Gastroesophageal sphincter (tissue), 4 donors: ENCODE measurements at regions not wholly inside any gene's neighbourhood (a gene's known extent, or its start where the extent isn't known, plus 50 kb on each side); places are given as distances from the start of the nearest gene placed in this dataset.

Source experiments
- ATAC-seq: fragments of 150-250 bp; one replicate; pipeline ENCODE4 v1.9.1; 2016; ENCODE audit warnings: mild to moderate bottlenecking, moderate library complexity
- H3K27ac ChIP-seq, 4 donors: fragments of 200-600 bp; sonication (generic) in 3 of 4; 1 replicate in 3 of 4; 2 replicates in 1 of 4; pipeline ENCODE4 v1.5.1; 2016 to 2019
- H3K27me3 ChIP-seq: fragments of 200-600 bp; sonication (generic); one replicate; pipeline ENCODE4 v1.5.1; 2019
- H3K36me3 ChIP-seq, 2 donors: fragments of 200-600 bp; sonication (generic); one replicate each; pipeline ENCODE4 v1.5.1; 2019; ENCODE audit warnings: control low read depth in 1 of 2
- H3K4me1 ChIP-seq, 3 donors: fragments of 200-600 bp; sonication (generic); 1 replicate in 2 of 3; 2 replicates in 1 of 3; pipeline ENCODE4 v1.5.1; 2016 to 2019; ENCODE audit warnings: control low read depth in 2 of 3
- H3K4me3 ChIP-seq, 2 donors: fragments of 200-600 bp; sonication (generic); one replicate each; pipeline ENCODE4 v1.5.1; 2019; ENCODE audit warnings: mild to moderate bottlenecking in 1 of 2, moderate library complexity in 1 of 2
- H3K9me3 ChIP-seq, 3 donors: fragments of 200-600 bp; sonication (generic); one replicate each; pipeline ENCODE4 v1.5.1; 2017 to 2019; ENCODE audit warnings: control low read depth in 2 of 3
- EP300 ChIP-seq: sonication (generic); formaldehyde crosslinking; IDR thresholded peaks from one replicate; pipeline ENCODE4 v1.6.1; 2017; ENCODE audit warnings: antibody characterized with exemption, mild to moderate bottlenecking
- POLR2A ChIP-seq, 2 donors: fragments of 450-650 bp; IDR thresholded peaks; one replicate each; pipeline ENCODE4 v1.6.1; 2017; ENCODE audit warnings: antibody characterized with exemption in 2 of 2, mild to moderate bottlenecking in 2 of 2, moderate library complexity in 1 of 2
- POLR2AphosphoS5 ChIP-seq: sonication (generic); formaldehyde crosslinking; IDR thresholded peaks from one replicate; pipeline ENCODE4 v1.6.1; 2017; ENCODE audit warnings: antibody characterized with exemption
- WGBS, 2 donors: methylation state at CpG; one replicate each; pipeline ENCODE4 v1.1.5; 2018; ENCODE audit warnings: low coverage in 1 of 2; 5-methylcytosine and 5-hydroxymethylcytosine counted together
- TF ChIP-seq, protein P1 (sequence below), 4 experiments: fragments of 200-600 bp in 2 of 4; fragments of 450-650 bp in 2 of 4; sonication (generic) in 1 of 4; IDR thresholded peaks; one replicate each; pipeline ENCODE4 v1.5.1; 2017 to 2019; ENCODE audit warnings: antibody characterized with exemption in 4 of 4, mild to moderate bottlenecking in 2 of 4, moderate library complexity in 2 of 4

DNA sequence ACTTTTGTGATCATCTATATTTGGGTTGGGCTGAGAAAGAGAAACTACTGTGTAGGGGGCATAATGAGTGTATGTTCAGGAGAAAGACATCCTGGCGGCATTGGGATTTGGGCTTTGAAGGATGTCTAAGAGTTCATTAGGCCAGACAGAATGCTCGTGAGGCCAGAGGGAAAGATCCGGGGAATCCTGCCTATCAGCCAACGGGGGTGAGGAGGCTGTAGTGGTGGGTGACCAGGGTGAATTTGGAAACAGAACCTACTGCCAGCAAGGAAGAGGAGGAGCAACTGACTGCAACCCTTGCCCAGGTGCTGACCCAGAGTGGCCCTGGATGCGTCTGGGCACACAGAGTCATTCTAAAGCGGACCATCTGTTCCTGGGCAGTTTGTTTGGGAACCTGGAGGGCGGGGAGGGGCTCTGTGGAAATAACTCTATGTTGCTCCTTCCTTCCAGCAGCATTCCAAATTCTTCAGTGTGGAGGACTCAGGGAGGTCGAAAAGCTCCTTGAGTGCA is 56.9 kb upstream of the ECE1 start:
- ATAC-seq: no peak
- Histone ChIP-seq H3K27ac (peak overlapping the region in 3 of 4 donors; percentile 6 to 96 (median 92)), H3K4me3 (no peak overlapping the region), H3K9me3 (no peaks in the 10 kb centered on the region), H3K27me3 (no peaks in the 10 kb centered on the region), H3K4me1 (peaks cover 0 to 55% (median 12%) of the 10 kb centered on the region in 3 donors), H3K36me3 (no peaks in the 10 kb centered on the region)
- WGBS, 2 donors: 73 to 89% methylated on average over 4 to 6 of the region's 8 CpGs
- TF ChIP-seq, protein P1, sequence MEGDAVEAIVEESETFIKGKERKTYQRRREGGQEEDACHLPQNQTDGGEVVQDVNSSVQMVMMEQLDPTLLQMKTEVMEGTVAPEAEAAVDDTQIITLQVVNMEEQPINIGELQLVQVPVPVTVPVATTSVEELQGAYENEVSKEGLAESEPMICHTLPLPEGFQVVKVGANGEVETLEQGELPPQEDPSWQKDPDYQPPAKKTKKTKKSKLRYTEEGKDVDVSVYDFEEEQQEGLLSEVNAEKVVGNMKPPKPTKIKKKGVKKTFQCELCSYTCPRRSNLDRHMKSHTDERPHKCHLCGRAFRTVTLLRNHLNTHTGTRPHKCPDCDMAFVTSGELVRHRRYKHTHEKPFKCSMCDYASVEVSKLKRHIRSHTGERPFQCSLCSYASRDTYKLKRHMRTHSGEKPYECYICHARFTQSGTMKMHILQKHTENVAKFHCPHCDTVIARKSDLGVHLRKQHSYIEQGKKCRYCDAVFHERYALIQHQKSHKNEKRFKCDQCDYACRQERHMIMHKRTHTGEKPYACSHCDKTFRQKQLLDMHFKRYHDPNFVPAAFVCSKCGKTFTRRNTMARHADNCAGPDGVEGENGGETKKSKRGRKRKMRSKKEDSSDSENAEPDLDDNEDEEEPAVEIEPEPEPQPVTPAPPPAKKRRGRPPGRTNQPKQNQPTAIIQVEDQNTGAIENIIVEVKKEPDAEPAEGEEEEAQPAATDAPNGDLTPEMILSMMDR (IDR thresholded peaks at IDR 0.05): no peak
- no peak for TF ChIP-seq POLR2A (IDR thresholded peaks at IDR 0.05)
- TF ChIP-seq EP300: no peak
- TF ChIP-seq POLR2AphosphoS5: no peak

DNA sequence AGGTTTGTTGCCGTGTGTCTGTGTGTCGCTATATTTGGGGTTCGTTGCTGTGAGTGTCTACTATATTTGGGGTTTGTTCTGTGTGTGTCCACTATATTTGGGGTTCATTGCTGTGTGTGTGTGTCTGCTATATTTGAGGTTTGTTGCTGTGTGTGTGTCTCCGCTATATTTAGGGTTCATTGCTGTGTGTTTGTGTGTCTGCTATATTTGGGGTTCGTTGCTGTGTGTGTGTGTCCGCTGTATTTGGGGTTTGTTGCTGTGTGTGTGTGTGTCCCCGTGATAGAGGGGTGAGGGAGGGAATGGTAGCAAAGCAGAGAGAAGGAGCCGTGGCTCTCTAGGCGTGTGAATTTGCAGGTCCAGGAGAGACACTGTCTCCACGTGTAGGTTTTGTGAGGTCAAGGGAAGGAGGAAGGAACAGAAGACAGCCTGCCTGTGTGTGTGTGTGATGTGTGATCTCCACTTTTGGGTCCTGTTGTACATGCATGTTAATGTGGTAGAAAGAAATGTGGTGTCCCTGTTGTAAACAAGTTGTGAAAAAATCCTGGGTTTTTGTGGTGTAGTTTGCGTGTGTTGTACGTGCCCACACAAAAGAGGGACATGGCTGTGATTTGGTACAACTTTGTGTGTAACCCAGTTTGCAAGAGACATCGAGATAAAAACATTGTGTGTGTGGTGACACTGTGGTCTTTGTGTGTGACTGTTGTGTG is 56.3 kb upstream of the ECE1 start:
- no peaks in the 10 kb centered on the region for H3K9me3 ChIP-seq
- TF ChIP-seq EP300 (no peak), POLR2AphosphoS5 (no peak)
- TF ChIP-seq, protein P1 (IDR thresholded peaks at IDR 0.05): no peak
- no peaks in the 10 kb centered on the region for H3K27me3 ChIP-seq
- no peak for ATAC-seq
- H3K4me1 ChIP-seq: peaks cover 0 to 61% (median 18%) of the 10 kb centered on the region in 3 donors
- H3K4me3 ChIP-seq: peak overlapping the region; percentile 72 to 90
- 19 to 42% methylated on average over 5 to 9 of the region's 13 CpGs for WGBS, 2 donors
- H3K27ac ChIP-seq: peak overlapping the region in 3 of 4 donors; percentile 91 to 96 (median 92)
- no peaks in the 10 kb centered on the region for H3K36me3 ChIP-seq

DNA sequence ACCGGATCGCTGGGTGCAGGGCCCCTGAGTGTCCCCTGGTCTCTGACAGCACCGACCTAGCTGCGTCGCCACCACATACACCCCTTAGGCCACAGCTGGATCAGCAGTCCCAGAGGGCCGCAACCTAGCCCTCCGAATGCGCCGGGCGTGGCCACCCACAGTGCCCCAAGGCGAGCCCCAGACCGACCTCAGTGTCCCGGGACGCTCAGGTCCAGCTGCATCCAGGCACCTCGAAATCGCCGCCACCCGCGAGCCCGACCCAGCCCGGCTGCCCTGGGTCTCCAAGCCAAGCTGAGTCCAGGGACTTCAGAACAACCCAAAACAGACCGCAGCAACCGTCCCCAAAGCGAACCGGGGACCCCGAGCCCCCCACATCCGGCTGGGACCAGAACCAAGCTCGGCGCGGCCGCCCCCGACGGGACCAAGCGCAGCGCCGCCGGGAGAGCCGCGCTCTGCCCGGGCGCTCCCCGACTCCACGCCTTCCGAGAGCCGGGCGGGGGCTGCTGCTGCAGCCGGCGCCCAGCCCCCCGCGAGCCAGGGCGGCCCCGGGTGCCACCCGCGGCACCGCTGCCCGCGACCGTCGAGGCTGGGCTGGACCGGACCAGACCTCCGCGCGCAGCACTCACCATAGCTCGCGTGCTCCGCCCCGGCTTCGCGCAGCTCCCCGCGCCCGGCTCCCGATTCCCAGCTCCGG is 54.6 kb upstream of the ECE1 start:
- 2% methylated on average over 12 of the region's 74 CpGs; no CpG with 5 or more reads in 1 of the 2 donors for WGBS, 2 donors
- ATAC-seq: peak; percentile 35
- Histone ChIP-seq H3K9me3 (no peaks in the 10 kb centered on the region), H3K27ac (peak overlapping the region; percentile 82 to 96 (median 92)), H3K4me1 (peaks cover 11 to 77% (median 35%) of the 10 kb centered on the region in 3 donors), H3K27me3 (no peaks in the 10 kb centered on the region), H3K4me3 (peak overlapping the region; percentile 72 to 90), H3K36me3 (no peaks in the 10 kb centered on the region)
- TF ChIP-seq POLR2A (IDR thresholded peaks at IDR 0.05): peak in 1 of 2 donors; percentile 96
- TF ChIP-seq, protein P1 (IDR thresholded peaks at IDR 0.05): peak in 1 of 4 experiments; percentile 11
- TF ChIP-seq POLR2AphosphoS5: no peak

DNA sequence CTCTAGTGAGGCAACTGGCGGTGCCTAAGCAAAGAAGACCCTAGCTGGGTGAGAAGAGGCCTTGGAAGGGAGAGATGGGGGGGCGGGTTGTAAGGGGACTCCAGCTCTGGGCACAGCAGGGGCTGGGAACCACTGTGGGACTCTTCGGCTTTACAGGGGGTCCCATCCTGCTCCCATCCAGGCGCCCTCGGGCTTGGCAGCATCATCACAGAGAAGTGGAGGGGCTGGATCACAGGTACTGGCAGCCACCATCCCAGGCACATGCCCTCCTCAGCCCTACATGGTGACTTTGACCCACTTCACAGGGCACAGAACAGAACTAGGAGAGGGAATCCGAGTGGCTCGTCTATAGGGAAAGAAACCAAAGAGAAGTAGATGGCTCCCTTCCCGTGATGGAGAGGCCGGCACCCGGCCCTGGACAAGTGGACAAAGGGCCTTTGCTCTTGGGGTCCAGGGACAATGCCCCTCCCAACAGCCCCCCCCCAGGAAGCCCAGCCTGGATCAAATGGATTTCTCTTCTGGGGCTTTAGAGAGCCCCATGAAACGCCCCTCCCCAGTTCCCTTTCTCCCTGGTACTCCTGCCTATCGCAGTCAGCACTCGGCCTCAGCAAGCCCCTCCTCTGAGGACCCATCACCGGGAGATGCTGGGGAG is 54.0 kb upstream of the ECE1 start:
- no peak for ATAC-seq
- H3K4me1 ChIP-seq: peaks cover 15 to 84% (median 41%) of the 10 kb centered on the region in 3 donors
- 14% methylated on average over 7 of the region's 14 CpGs; no CpG with 5 or more reads in 1 of the 2 donors for WGBS, 2 donors

More for the DNA sequence above, 54.0 kb upstream of the ECE1 start:
- Histone ChIP-seq H3K36me3 (no peaks in the 10 kb centered on the region), H3K4me3 (peak overlapping the region; percentile 72 to 90), H3K9me3 (no peaks in the 10 kb centered on the region), H3K27ac (peak overlapping the region; percentile 82 to 96 (median 92)), H3K27me3 (no peaks in the 10 kb centered on the region)
- TF ChIP-seq EP300: no peak
- no peak for TF ChIP-seq POLR2A (IDR thresholded peaks at IDR 0.05)
- TF ChIP-seq, protein P1 (IDR thresholded peaks at IDR 0.05): no peak
- no peak for TF ChIP-seq POLR2AphosphoS5
